Trophoblast cell (in vitro differentiated cells and primary cell): ENCODE measurements at regions not wholly inside any gene's neighbourhood (a gene's known extent, or its start where the extent isn't known, plus 50 kb on each side); places are given as distances from the start of the nearest gene placed in this dataset.

Experiments used
- DNase-seq, 2 donors: peaks; one replicate each; pipeline ENCODE4 v3.0.0-alpha.2; 2016
- H2AFZ ChIP-seq: 2 replicates; pipeline ENCODE4 v1.6.1; 2013; ENCODE audit warnings: low read length, moderate library complexity, mild to moderate bottlenecking; ENCODE audit not compliant: insufficient read depth, poor library complexity
- H2AK5ac ChIP-seq: 2 replicates; pipeline ENCODE4 v1.6.1; 2013; ENCODE audit warnings: mild to moderate bottlenecking, low read length
- H2BK120ac ChIP-seq: 2 replicates; pipeline ENCODE4 v1.6.1; 2013; ENCODE audit warnings: low read length, mild to moderate bottlenecking, moderate library complexity; ENCODE audit not compliant: insufficient read depth, poor library complexity
- H2BK12ac ChIP-seq: 2 replicates; pipeline ENCODE4 v1.6.1; 2013; ENCODE audit warnings: mild to moderate bottlenecking, low read length, moderate library complexity
- H2BK5ac ChIP-seq: 2 replicates; pipeline ENCODE4 v1.6.1; 2013; ENCODE audit warnings: low read length, low read depth, moderate library complexity, mild to moderate bottlenecking; ENCODE audit not compliant: poor library complexity
- H3K14ac ChIP-seq: 2 replicates; pipeline ENCODE4 v1.6.1; 2013; ENCODE audit warnings: mild to moderate bottlenecking, low read length
- H3K18ac ChIP-seq: 2 replicates; pipeline ENCODE4 v1.6.1; 2013; ENCODE audit warnings: mild to moderate bottlenecking, low read length
- H3K23ac ChIP-seq: 2 replicates; pipeline ENCODE4 v1.6.1; 2013; ENCODE audit warnings: low read length
- H3K27ac ChIP-seq: 2 replicates; pipeline ENCODE4 v1.5.1; 2013; ENCODE audit warnings: low read depth, mild to moderate bottlenecking, inconsistent platforms, low read length, moderate library complexity
- H3K27me3 ChIP-seq: 2 replicates; pipeline ENCODE4 v1.6.1; 2013; ENCODE audit warnings: inconsistent platforms, mild to moderate bottlenecking, low read length, moderate library complexity; ENCODE audit not compliant: insufficient read depth
- H3K36me3 ChIP-seq, 2 experiments: 1 replicate in 1 of 2; 2 replicates in 1 of 2; pipeline ENCODE4 v1.6.1; 2013; ENCODE audit warnings: low read length in 2 of 2, mild to moderate bottlenecking in 2 of 2, moderate library complexity in 1 of 2; ENCODE audit not compliant: insufficient read depth in 2 of 2, control insufficient read depth in 1 of 2
- H3K4ac ChIP-seq: 2 replicates; pipeline ENCODE4 v1.6.1; 2013; ENCODE audit warnings: low read depth, mild to moderate bottlenecking, low read length, moderate library complexity
- H3K4me1 ChIP-seq, 2 experiments: 1 replicate in 1 of 2; 2 replicates in 1 of 2; pipeline ENCODE4 v1.6.1; 2013; ENCODE audit warnings: low read length in 2 of 2, mild to moderate bottlenecking in 2 of 2, moderate library complexity in 1 of 2; ENCODE audit not compliant: insufficient read depth in 2 of 2, control insufficient read depth in 1 of 2
- H3K4me2 ChIP-seq: 2 replicates; pipeline ENCODE4 v1.6.1; 2013; ENCODE audit warnings: inconsistent platforms, mild to moderate bottlenecking, low read length, moderate library complexity
- H3K4me3 ChIP-seq: 2 replicates; pipeline ENCODE4 v1.5.1; 2013; ENCODE audit warnings: mild to moderate bottlenecking, low read depth, low read length, inconsistent platforms
- H3K79me1 ChIP-seq: one replicate; pipeline ENCODE4 v1.6.1; 2013; ENCODE audit warnings: low read length
- H3K79me2 ChIP-seq: 2 replicates; pipeline ENCODE4 v1.6.1; 2013; ENCODE audit warnings: low read length, mild to moderate bottlenecking; ENCODE audit not compliant: control insufficient read depth, insufficient read depth, poor library complexity
- H3K9ac ChIP-seq: 2 replicates; pipeline ENCODE4 v1.6.1; 2013; ENCODE audit warnings: mild to moderate bottlenecking, low read length
- H3K9me3 ChIP-seq: 2 replicates; pipeline ENCODE4 v1.6.1; 2013; ENCODE audit warnings: low read depth, mild to moderate bottlenecking, control low read depth, inconsistent platforms, low read length; ENCODE audit not compliant: insufficient read depth
- H4K12ac ChIP-seq: 2 replicates; pipeline ENCODE4 v1.6.1; 2013; ENCODE audit warnings: low read depth, mild to moderate bottlenecking, low read length, moderate library complexity
- H4K8ac ChIP-seq: 2 replicates; pipeline ENCODE4 v1.6.1; 2013; ENCODE audit warnings: low read depth, mild to moderate bottlenecking, low read length, moderate library complexity
- H4K91ac ChIP-seq: one replicate; pipeline ENCODE4 v1.6.1; 2013; ENCODE audit warnings: low read depth, mild to moderate bottlenecking, low read length, moderate library complexity
- WGBS: extraction: QIAGEN DNeasy Blood & Tissue Kit; methylation state at CpG from one replicate; pipeline ENCODE4 v1.1.7; 2013; ENCODE audit warnings: missing lambda C conversion rate; ENCODE audit not compliant: insufficient read length, insufficient coverage; ENCODE audit errors: extremely low coverage; 5-methylcytosine and 5-hydroxymethylcytosine counted together

DNA sequence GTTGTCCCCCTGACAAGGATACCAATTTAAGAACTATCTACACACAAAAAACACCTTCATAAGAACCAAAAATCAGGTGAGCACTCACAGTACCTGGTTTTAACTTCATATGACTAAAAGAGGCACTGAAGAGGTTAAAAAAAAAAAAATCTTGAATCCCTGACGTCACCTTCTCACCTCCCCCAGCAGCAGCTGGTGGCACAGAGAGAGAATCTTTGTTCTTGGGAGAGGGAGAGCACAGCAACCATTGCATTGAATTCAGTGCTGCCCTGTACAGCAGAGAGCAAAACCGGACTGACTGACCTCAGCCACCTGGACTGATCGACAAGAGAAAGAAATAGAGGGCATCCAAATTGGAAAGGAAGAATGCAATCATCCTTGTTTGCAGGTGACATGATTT is 566.0 kb downstream of the TMX3 start:
- no peak overlapping the region for H4K8ac ChIP-seq
- no peaks in the 10 kb centered on the region for H3K79me1 ChIP-seq
- no peak for DNase-seq
- no peaks in the 10 kb centered on the region for H3K4me1 ChIP-seq
- WGBS: no CpG with 5 or more reads among the region's 3 CpGs
- no peak overlapping the region for H3K4me2 ChIP-seq
- no peak overlapping the region for H2AK5ac ChIP-seq
- no peaks in the 10 kb centered on the region for H3K79me2 ChIP-seq
- no peak overlapping the region for H3K9ac ChIP-seq
- no peak overlapping the region for H3K27ac ChIP-seq
- H3K14ac ChIP-seq: no peak overlapping the region
- H3K36me3 ChIP-seq: no peaks in the 10 kb centered on the region
- H4K12ac ChIP-seq: no peak overlapping the region
- H2BK5ac ChIP-seq: no peak overlapping the region
- H3K4ac ChIP-seq: no peak overlapping the region
- H3K9me3 ChIP-seq: no peaks in the 10 kb centered on the region
- H3K23ac ChIP-seq: no peak overlapping the region
- no peak overlapping the region for H3K18ac ChIP-seq
- no peaks in the 10 kb centered on the region for H3K27me3 ChIP-seq
- H2BK12ac ChIP-seq: no peak overlapping the region
- H4K91ac ChIP-seq: no peak overlapping the region
- H2AFZ ChIP-seq: no peak overlapping the region
- no peak overlapping the region for H2BK120ac ChIP-seq
- H3K4me3 ChIP-seq: no peak overlapping the region

DNA sequence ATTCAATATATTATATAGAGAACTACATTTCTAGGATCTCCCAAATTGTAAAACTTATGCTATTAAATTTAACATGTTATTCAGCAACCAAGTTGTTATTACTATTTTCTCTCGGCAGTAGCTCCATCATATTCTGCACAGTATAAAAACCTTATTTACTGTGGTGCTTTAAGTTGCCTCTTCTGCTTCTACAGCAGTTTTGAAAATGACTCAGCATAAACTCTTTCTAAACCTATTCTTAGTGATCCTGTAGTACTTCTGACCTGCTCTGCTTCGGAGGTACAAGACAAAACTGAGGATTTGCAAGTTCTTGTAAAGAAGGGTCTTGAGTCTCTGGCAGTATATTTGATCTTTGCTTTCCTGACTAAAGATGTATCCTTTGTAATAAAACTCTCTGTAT is 567.2 kb downstream of the TMX3 start:
- Histone ChIP-seq H3K18ac (no peak overlapping the region), H3K4me2 (no peak overlapping the region), H4K91ac (no peak overlapping the region), H3K36me3 (no peaks in the 10 kb centered on the region), H4K8ac (no peak overlapping the region), H3K79me1 (no peaks in the 10 kb centered on the region), H2AK5ac (no peak overlapping the region), H2BK12ac (no peak overlapping the region), H4K12ac (no peak overlapping the region), H3K4me3 (no peak overlapping the region), H2BK5ac (no peak overlapping the region), H3K4ac (no peak overlapping the region), H3K4me1 (no peaks in the 10 kb centered on the region), H3K27ac (no peak overlapping the region), H3K23ac (no peak overlapping the region), H3K9ac (no peak overlapping the region), H2BK120ac (no peak overlapping the region), H3K9me3 (no peaks in the 10 kb centered on the region), H3K27me3 (no peaks in the 10 kb centered on the region), H3K14ac (no peak overlapping the region), H3K79me2 (no peaks in the 10 kb centered on the region), H2AFZ (no peak overlapping the region)
- DNase-seq: no peak
- WGBS: no CpG with 5 or more reads among the region's 2 CpGs

DNA sequence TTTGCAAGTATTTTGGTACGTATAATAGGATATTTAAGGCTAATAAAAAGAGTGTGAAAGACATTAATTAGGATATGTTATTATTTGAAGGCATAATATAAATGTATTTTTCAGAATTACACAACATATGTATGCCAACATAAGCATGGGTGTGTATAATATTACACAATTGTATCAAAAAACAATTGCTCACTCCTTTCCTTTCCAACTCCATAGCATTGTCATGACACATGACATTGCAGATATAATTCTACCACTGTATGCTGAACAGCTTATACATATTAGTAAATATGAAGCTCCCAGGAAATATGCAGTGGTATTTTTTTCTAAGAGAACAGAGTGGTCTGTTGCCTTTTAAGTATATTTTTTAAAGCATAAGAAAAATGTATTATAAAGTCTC is 593.1 kb downstream of the TMX3 start:
- Histone ChIP-seq H3K36me3 (no peaks in the 10 kb centered on the region), H3K14ac (no peak overlapping the region), H3K79me1 (no peaks in the 10 kb centered on the region), H3K4me2 (no peak overlapping the region), H2BK12ac (no peak overlapping the region), H4K12ac (no peak overlapping the region), H4K91ac (no peak overlapping the region), H3K9ac (no peak overlapping the region), H3K79me2 (no peaks in the 10 kb centered on the region), H2AFZ (no peak overlapping the region), H3K9me3 (no peaks in the 10 kb centered on the region), H3K27me3 (no peaks in the 10 kb centered on the region), H3K23ac (no peak overlapping the region), H2BK120ac (no peak overlapping the region), H2BK5ac (no peak overlapping the region), H3K4ac (no peak overlapping the region), H3K4me3 (no peak overlapping the region), H4K8ac (no peak overlapping the region), H3K18ac (no peak overlapping the region), H3K4me1 (no peaks in the 10 kb centered on the region), H3K27ac (no peak overlapping the region), H2AK5ac (no peak overlapping the region)
- no peak for DNase-seq
- WGBS: no CpG with 5 or more reads among the region's 1 CpG

GRCh38 chr18:68121308-68121707 is 593.6 kb downstream of the TMX3 start:
- Histone ChIP-seq H2AK5ac (no peak overlapping the region), H2BK5ac (no peak overlapping the region), H3K4ac (no peak overlapping the region), H2AFZ (no peak overlapping the region), H3K9me3 (no peaks in the 10 kb centered on the region), H3K4me3 (no peak overlapping the region), H3K14ac (no peak overlapping the region), H4K8ac (no peak overlapping the region), H3K4me2 (no peak overlapping the region), H3K4me1 (no peaks in the 10 kb centered on the region), H3K9ac (no peak overlapping the region), H3K27me3 (no peaks in the 10 kb centered on the region), H3K23ac (no peak overlapping the region), H3K79me1 (no peaks in the 10 kb centered on the region), H2BK120ac (no peak overlapping the region), H4K91ac (no peak overlapping the region), H3K27ac (no peak overlapping the region), H4K12ac (no peak overlapping the region), H3K79me2 (no peaks in the 10 kb centered on the region), H2BK12ac (no peak overlapping the region), H3K18ac (no peak overlapping the region), H3K36me3 (no peaks in the 10 kb centered on the region)
- WGBS: no CpG with 5 or more reads among the region's 5 CpGs
- DNase-seq: no peak
